Stimulated activated memory B cell treated with anti-CD40 and anti-IgM and Interleukin-4, amounts not matched to agents 10 μg/mL and 1 μg/mL and 100 μg/mL, for 72 hours (primary cell): ENCODE measurements at regions not wholly inside any gene's neighbourhood (a gene's known extent, or its start where the extent isn't known, plus 50 kb on each side); places are given as distances from the start of the nearest gene placed in this dataset.

Experiments
- ATAC-seq: fragments of 150-1000 bp; cut with Tn5 transposase; 2 replicates; pipeline ENCODE4 v1.10.0; 2021
- H3K27ac Mint-ChIP-seq: one replicate; pipeline ENCODE4 v1.8.0; 2022; ENCODE audit warnings: mild to moderate bottlenecking, mixed read lengths
- H3K27me3 Mint-ChIP-seq: one replicate; pipeline ENCODE4 v1.8.0; 2022; ENCODE audit warnings: mixed read lengths
- H3K36me3 Mint-ChIP-seq: one replicate; pipeline ENCODE4 v1.8.0; 2022; ENCODE audit warnings: mixed read lengths
- H3K4me1 Mint-ChIP-seq: one replicate; pipeline ENCODE4 v1.8.0; 2022; ENCODE audit warnings: mixed read lengths
- H3K4me3 Mint-ChIP-seq: one replicate; pipeline ENCODE4 v1.8.0; 2022; ENCODE audit warnings: mild to moderate bottlenecking, moderate library complexity, mixed read lengths
- H3K9me3 Mint-ChIP-seq: one replicate; pipeline ENCODE4 v1.8.0; 2022; ENCODE audit warnings: mixed read lengths

DNA sequence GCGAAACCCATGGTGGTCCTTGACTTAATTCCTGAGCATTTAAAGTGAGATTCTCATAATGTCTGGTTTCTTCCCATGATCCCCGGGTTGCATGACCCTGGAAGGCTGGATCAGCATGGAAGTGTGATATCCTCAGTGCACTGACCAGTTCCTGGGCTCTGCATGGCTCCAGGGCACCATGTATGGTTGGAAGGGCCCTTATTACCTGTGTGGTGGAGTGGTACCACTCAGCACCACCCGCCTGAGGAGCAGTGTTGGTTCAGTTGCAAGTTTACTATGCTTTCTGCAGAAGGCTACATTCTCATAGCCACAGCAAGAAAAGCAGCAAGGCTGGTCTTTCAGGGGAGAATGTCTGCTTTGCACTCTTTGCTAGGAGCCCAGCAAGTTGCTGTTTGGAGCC, 325.7 kb upstream of the MKI67 start:
- ATAC-seq, result no peak
- Mint-ChIP-seq H3K9me3 (peaks cover 3% of the 10 kb centered on the region), H3K4me1 (no peaks in the 10 kb centered on the region), H3K36me3 (no peaks in the 10 kb centered on the region), H3K27ac (no peak overlapping the region), H3K27me3 (no peaks in the 10 kb centered on the region), H3K4me3 (no peak overlapping the region)

DNA sequence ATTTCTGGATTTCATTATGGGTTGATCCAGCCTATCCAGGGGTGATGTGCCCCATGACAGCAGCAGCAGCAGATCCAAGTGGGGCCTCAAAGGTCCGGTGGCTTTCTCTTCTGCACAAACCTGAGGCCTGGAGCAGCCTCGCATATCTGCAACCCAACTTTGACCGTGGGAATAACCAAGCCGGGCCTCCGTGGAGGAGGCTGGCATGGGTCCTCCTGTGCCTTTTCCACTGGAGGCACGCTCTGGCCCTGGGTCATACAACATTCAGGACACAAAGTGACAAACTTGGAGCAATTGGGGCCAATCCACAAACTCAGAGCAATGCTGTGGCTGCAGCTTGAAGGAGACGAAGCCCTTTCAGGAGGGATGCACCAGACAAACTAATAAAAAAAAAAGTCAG, 330.0 kb upstream of the MKI67 start:
- H3K4me1 Mint-ChIP-seq, result no peaks in the 10 kb centered on the region
- peaks cover 4% of the 10 kb centered on the region for H3K9me3 Mint-ChIP-seq
- H3K27ac Mint-ChIP-seq, result no peak overlapping the region
- H3K36me3 Mint-ChIP-seq, result no peaks in the 10 kb centered on the region
- H3K4me3 Mint-ChIP-seq, result no peak overlapping the region
- ATAC-seq, result no peak
- no peaks in the 10 kb centered on the region for H3K27me3 Mint-ChIP-seq

DNA sequence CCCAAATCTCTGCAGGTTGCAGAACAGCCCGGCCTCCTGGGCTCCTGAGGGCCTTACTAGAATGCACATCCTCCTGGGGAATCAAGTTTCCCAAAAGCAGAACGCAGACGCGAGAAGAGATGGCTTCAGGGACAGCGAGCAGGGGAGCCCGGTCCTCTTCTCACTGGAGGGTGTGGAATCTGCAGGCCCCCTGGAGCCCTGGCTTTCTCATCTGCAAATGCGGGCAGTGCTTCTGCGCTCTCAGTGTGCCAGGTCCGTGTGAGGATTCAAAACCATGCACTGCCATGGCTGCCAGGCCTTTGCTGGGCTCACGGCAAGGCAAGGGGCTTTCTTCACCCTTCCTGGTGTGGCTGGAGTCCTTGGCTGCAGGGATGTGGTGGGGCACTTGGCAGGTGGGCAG, 330.9 kb upstream of the MKI67 start:
- Mint-ChIP-seq H3K9me3 (peaks cover 4% of the 10 kb centered on the region), H3K27ac (no peak overlapping the region), H3K4me1 (no peaks in the 10 kb centered on the region), H3K4me3 (no peak overlapping the region), H3K27me3 (no peaks in the 10 kb centered on the region), H3K36me3 (no peaks in the 10 kb centered on the region)
- ATAC-seq, result no peak

DNA sequence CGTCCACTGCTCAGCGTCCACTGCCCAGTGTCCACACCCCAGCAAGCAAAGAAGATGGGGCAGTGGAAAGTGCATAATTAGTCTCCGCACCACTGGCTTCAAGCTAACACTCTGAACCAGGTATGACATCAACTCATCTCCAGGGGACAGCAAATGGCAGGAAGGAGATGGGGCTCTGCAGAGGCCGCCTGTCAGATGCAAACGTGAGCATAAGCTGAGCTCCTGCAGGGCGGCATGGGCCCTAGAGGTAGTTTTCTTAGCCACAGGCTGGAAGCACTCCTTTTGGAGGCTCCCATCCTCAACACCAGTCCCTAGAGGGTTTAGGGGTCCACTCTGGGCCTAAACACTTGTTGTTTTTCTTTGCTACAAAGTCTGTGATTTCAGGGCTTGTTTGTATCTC, 335.8 kb upstream of the MKI67 start:
- H3K36me3 Mint-ChIP-seq, result no peaks in the 10 kb centered on the region
- H3K27me3 Mint-ChIP-seq, result no peaks in the 10 kb centered on the region
- H3K27ac Mint-ChIP-seq, result no peak overlapping the region
- H3K4me1 Mint-ChIP-seq, result no peaks in the 10 kb centered on the region
- no peak for ATAC-seq
- H3K4me3 Mint-ChIP-seq, result no peak overlapping the region
- H3K9me3 Mint-ChIP-seq, result peaks cover 4% of the 10 kb centered on the region

GRCh38 chr10:128462844-128463243, 336.6 kb upstream of the MKI67 start:
- H3K4me1 Mint-ChIP-seq, result no peaks in the 10 kb centered on the region
- no peaks in the 10 kb centered on the region for H3K36me3 Mint-ChIP-seq
- H3K27me3 Mint-ChIP-seq, result no peaks in the 10 kb centered on the region
- peaks cover 4% of the 10 kb centered on the region for H3K9me3 Mint-ChIP-seq
- no peak overlapping the region for H3K4me3 Mint-ChIP-seq
- no peak overlapping the region for H3K27ac Mint-ChIP-seq
- no peak for ATAC-seq

DNA sequence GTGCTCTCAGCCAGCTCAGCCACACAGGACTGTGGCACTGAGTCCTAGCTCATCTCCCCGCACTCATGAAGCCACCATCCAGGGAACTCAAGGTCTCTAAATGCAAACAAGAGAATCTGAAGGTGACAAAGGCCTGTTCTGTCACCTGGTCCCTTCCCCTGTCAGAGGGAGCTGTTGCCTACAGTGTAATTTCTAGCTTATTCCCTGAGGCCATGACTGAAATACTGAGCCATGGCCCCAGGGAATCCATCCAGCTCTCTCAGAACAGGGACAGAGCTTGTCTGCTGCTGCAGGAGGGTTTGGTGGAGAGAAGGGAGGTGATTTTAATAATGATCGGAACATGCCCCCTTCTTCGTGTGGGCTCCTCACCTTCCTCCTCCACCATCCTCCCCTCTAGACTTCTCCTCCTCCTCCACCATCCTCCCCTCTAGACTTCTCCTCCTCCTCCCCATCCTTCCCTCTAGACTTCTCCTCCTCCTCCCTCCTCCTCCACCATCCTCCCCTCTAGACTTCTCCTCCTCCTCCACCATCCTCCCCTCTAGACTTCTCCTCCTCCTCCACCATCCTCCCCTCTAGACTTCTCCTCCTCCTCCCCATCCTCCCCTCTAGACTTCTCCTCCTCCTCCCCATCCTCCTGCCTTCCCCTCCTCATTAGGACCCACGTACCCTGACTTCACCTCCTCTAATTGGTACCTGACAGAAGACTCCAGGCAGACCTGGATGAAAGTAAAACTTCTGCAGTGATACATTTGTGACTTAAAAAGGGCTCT, 338.0 kb upstream of the MKI67 start:
- H3K27me3 Mint-ChIP-seq, result no peaks in the 10 kb centered on the region
- no peaks in the 10 kb centered on the region for H3K4me1 Mint-ChIP-seq
- H3K4me3 Mint-ChIP-seq, result no peak overlapping the region
- no peaks in the 10 kb centered on the region for H3K9me3 Mint-ChIP-seq
- H3K36me3 Mint-ChIP-seq, result no peaks in the 10 kb centered on the region
- ATAC-seq, result peak; percentile 59
- no peak overlapping the region for H3K27ac Mint-ChIP-seq

DNA sequence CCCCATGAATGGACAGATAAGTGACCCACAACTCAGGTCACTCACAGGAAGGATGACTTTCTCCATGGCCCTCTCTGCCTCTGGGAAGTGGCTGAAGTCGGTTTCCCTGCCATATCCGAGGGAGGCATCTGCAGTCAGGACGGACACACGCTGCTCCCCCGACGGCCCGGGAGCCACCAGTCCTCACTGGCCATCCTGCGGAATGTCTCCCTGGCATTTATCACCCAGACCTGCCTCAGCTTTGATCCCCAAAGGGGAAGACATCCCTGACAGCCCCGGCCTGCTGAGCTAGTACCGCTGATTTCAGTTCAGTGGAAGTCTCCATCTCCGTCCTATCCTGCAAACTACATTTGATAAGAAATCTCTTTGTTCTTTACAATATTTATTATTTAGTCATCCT, 339.5 kb upstream of the MKI67 start:
- Mint-ChIP-seq H3K4me3 (no peak overlapping the region), H3K4me1 (no peaks in the 10 kb centered on the region), H3K27me3 (no peaks in the 10 kb centered on the region), H3K9me3 (no peaks in the 10 kb centered on the region), H3K27ac (no peak overlapping the region), H3K36me3 (no peaks in the 10 kb centered on the region)
- ATAC-seq, result no peak

DNA sequence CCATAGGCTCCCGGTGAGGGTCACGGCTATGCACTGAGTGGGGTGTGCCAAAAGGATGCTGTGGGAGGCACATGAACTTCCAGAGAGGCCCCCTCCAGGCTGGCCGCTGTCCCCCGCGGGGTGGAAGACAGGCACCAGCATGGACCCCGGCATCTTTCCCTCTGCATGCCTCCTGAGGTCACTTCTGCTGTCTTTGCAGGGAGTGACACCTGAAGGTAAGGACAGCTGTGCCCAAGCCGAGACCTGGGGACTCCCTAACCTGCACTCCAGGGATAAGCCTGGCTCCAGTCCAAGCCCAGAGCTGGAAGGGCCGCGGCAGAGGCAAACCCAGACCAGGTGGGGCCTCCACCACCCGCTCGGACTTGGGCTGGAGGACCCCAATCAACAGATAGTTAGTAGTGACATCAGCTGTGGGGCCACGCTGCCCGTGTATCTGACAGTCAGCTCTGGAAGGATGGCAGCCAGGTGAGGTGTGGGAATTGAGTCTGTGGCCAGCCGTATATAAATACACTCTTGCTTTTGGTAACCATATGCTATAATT, 340.7 kb upstream of the MKI67 start:
- Mint-ChIP-seq H3K27ac (no peak overlapping the region), H3K4me3 (no peak overlapping the region), H3K36me3 (no peaks in the 10 kb centered on the region), H3K4me1 (no peaks in the 10 kb centered on the region), H3K9me3 (no peaks in the 10 kb centered on the region), H3K27me3 (no peaks in the 10 kb centered on the region)
- ATAC-seq, result no peak

- Mint-ChIP-seq H3K9me3 (no peaks in the 10 kb centered on the region), H3K4me1 (no peaks in the 10 kb centered on the region), H3K4me3 (no peak overlapping the region), H3K27me3 (no peaks in the 10 kb centered on the region), H3K27ac (no peak overlapping the region), H3K36me3 (no peaks in the 10 kb centered on the region)
- no peak for ATAC-seq
These were observed 342.2 kb upstream of the MKI67 start for GRCh38 chr10:128468462-128468861.

- Mint-ChIP-seq H3K4me3 (no peak overlapping the region), H3K4me1 (no peaks in the 10 kb centered on the region), H3K36me3 (no peaks in the 10 kb centered on the region), H3K27me3 (no peaks in the 10 kb centered on the region), H3K9me3 (no peaks in the 10 kb centered on the region), H3K27ac (no peak overlapping the region)
- no peak for ATAC-seq
These were observed 343.3 kb upstream of the MKI67 start for GRCh38 chr10:128469515-128469914.

- Mint-ChIP-seq H3K27me3 (no peaks in the 10 kb centered on the region), H3K36me3 (no peaks in the 10 kb centered on the region), H3K27ac (no peak overlapping the region), H3K9me3 (no peaks in the 10 kb centered on the region), H3K4me3 (no peak overlapping the region), H3K4me1 (no peaks in the 10 kb centered on the region)
- no peak for ATAC-seq
These were observed 344.2 kb upstream of the MKI67 start for GRCh38 chr10:128470321-128470965.

DNA sequence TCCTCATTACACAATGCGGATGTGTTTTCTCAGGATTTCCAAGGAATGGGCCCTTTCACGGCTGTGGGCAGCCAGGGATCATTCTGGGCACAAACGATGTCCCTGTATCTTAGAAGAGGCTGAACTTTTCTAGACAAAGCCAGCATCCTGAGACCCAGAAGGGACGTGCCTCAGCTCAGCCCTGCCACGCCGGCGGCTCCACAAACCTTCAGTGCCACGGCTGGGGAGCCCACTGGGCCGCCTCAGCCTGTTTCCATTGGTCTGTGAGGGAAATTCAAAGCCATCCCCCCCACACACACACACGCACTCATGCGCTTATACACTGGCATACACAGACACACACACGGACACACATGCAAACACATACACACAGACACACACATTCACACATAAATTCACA, 344.9 kb upstream of the MKI67 start:
- Mint-ChIP-seq H3K4me3 (no peak overlapping the region), H3K9me3 (no peaks in the 10 kb centered on the region), H3K27ac (no peak overlapping the region), H3K27me3 (no peaks in the 10 kb centered on the region), H3K36me3 (no peaks in the 10 kb centered on the region), H3K4me1 (no peaks in the 10 kb centered on the region)
- ATAC-seq, result no peak

- Mint-ChIP-seq H3K27ac (no peak overlapping the region), H3K4me3 (no peak overlapping the region), H3K9me3 (no peaks in the 10 kb centered on the region), H3K27me3 (no peaks in the 10 kb centered on the region), H3K4me1 (no peaks in the 10 kb centered on the region), H3K36me3 (no peaks in the 10 kb centered on the region)
- ATAC-seq, result no peak
These were observed 346.0 kb upstream of the MKI67 start for GRCh38 chr10:128472196-128472595.

DNA sequence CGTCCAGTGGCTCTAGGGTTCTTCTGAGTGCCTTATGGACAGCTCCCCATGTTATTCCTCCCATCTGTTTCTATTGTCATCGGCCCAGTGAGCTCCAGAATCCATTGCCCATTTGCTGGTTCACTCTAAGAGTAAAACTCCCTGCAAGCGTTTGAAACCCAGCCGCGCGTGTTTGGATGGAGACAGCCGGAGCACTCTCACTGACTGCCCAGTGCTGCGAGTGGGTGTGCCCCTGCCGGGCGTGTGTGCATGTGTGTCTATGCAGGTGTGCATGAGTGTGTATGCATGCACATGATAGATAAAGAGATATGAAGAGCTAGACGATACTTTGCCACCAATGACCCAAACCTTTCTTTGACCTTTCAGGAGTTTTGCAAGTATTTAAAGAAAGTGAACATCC, 347.2 kb upstream of the MKI67 start:
- no peak overlapping the region for H3K27ac Mint-ChIP-seq
- H3K9me3 Mint-ChIP-seq, result no peaks in the 10 kb centered on the region
- H3K4me1 Mint-ChIP-seq, result no peaks in the 10 kb centered on the region
- no peak for ATAC-seq
- H3K4me3 Mint-ChIP-seq, result no peak overlapping the region
- H3K36me3 Mint-ChIP-seq, result no peaks in the 10 kb centered on the region
- H3K27me3 Mint-ChIP-seq, result no peaks in the 10 kb centered on the region

GRCh38 chr10:128473911-128474310, 347.7 kb upstream of the MKI67 start:
- Mint-ChIP-seq H3K27ac (no peak overlapping the region), H3K4me3 (no peak overlapping the region), H3K9me3 (no peaks in the 10 kb centered on the region), H3K36me3 (no peaks in the 10 kb centered on the region), H3K4me1 (no peaks in the 10 kb centered on the region), H3K27me3 (no peaks in the 10 kb centered on the region)
- no peak for ATAC-seq

DNA sequence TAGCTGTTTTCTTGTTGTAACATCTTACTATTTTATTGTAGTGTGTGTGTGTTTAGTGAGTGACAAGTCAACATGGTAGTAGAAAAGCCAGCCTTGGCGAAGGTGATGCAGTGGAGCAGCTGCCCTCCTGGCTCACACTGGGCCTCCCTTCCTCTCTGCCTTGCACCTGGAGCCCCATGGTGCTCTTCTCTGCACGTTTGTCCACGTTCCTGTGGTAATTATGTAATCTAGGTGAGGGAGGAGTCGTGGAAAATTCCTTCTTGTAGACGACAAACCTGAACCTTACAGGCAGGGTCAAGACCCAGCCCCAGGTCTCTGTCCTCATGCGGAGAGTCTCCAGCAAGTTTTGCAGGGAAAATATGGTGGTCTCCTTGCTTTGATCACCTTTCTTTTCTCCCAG, 348.3 kb upstream of the MKI67 start:
- Mint-ChIP-seq H3K36me3 (no peaks in the 10 kb centered on the region), H3K4me3 (no peak overlapping the region), H3K27me3 (no peaks in the 10 kb centered on the region), H3K4me1 (no peaks in the 10 kb centered on the region), H3K27ac (no peak overlapping the region), H3K9me3 (no peaks in the 10 kb centered on the region)
- ATAC-seq, result no peak
